Endothelial cell of umbilical vein (primary cell): ENCODE measurements at regions not wholly inside any gene's neighbourhood (a gene's known extent, or its start where the extent isn't known, plus 50 kb on each side); places are given as distances from the start of the nearest gene placed in this dataset.
"Not testable (repeated sequence)": the region's sequence is repeated elsewhere in the genome, so short reads cannot be mapped to it uniquely, and the experiment has no call there.

Experiments used
- BruUV-seq: library from RNA; stranded (reverse); fragments of 400-500 nt; replicated peaks from 2 replicates; lab custom pipeline; 2021; lab: Mats Ljungman, UMichigan
- CTCF ChIA-PET: fragments of 300-600, 350-600 bp; sonication (Branson Sonifier 250); formaldehyde crosslinking; loops from one replicate; lab custom pipeline; 2021; ENCODE audit warnings: antibody characterized with exemption, inconsistent platforms; lab: Charles Lee
- POLR2A ChIA-PET: fragments of 300-600, 350-600 bp; sonication (Branson Sonifier 250); formaldehyde crosslinking; loops from one replicate; lab custom pipeline; 2021; ENCODE audit warnings: antibody characterized with exemption, inconsistent platforms; lab: Charles Lee
- DNase-seq: peaks from one replicate; pipeline ENCODE4 v3.0.0-alpha.2; 2011; ENCODE audit warnings: low read depth, low spot score
- FAIRE-seq: peaks from 2 replicates; lab custom pipeline; 2011; peaks lifted over from hg19 to GRCh38; lab: Jason Lieb, UNC
- H2AFZ ChIP-seq: 2 replicates; pipeline ENCODE4 v1.6.0; 2012; ENCODE audit warnings: low read depth, low read length, control low read depth, inconsistent platforms
- H3K27ac ChIP-seq: 2 replicates; pipeline ENCODE4 v1.5.1; 2011; ENCODE audit warnings: low read depth, mild to moderate bottlenecking, control low read depth, low read length, moderate library complexity; ENCODE audit not compliant: insufficient read depth
- H3K27me3 ChIP-seq, 2 experiments: 2 replicates each; pipeline versions ENCODE4 v1.6.0 to v1.6.1; 2011; ENCODE audit warnings: low read length in 2 of 2, mixed read lengths in 1 of 2; ENCODE audit not compliant: control insufficient read depth in 2 of 2, insufficient read depth in 2 of 2
- H3K36me3 ChIP-seq, 2 experiments: 2 replicates in 1 of 2; 3 replicates in 1 of 2; pipeline ENCODE4 v1.5.1; 2011; ENCODE audit warnings: low read length in 2 of 2, mild to moderate bottlenecking in 1 of 2, moderate library complexity in 1 of 2; ENCODE audit not compliant: control insufficient read depth in 2 of 2, insufficient read depth in 2 of 2; ENCODE audit errors: extremely low read depth in 1 of 2
- H3K4me1 ChIP-seq: 3 replicates; pipeline ENCODE4 v1.5.1; 2011; ENCODE audit warnings: mild to moderate bottlenecking, low read length; ENCODE audit not compliant: control insufficient read depth, insufficient read depth; ENCODE audit errors: extremely low read depth
- H3K4me2 ChIP-seq: 2 replicates; pipeline ENCODE4 v1.6.1; 2011; ENCODE audit warnings: low read length, control low read depth, mixed read lengths; ENCODE audit not compliant: insufficient read depth
- H3K4me3 ChIP-seq, 3 experiments: fragments of 200-600 bp in 1 of 3; sonication (generic), shearing (Covaris generic) in 1 of 3; replicated peaks in 1 of 3; 2 replicates each; pipeline ENCODE4 v1.5.1; 2011 to 2016; ENCODE audit warnings: control low read depth in 3 of 3, low read length in 3 of 3, mild to moderate bottlenecking in 2 of 3, inconsistent platforms in 1 of 3, low read depth in 1 of 3, moderate library complexity in 1 of 3; ENCODE audit not compliant: insufficient read depth in 1 of 3
- H3K79me2 ChIP-seq: 2 replicates; pipeline ENCODE4 v1.6.0; 2012; ENCODE audit warnings: low read length, inconsistent platforms; ENCODE audit not compliant: control insufficient read depth, insufficient read depth
- H3K9ac ChIP-seq: replicated peaks from 2 replicates; pipeline ENCODE3; 2011; ENCODE audit warnings: low read length, control low read depth; ENCODE audit not compliant: insufficient read depth; ENCODE audit errors: extremely low read depth
- H3K9me1 ChIP-seq: replicated peaks from 3 replicates; pipeline ENCODE4 v1.6.0; 2011; ENCODE audit warnings: mild to moderate bottlenecking, low read length; ENCODE audit not compliant: control insufficient read depth, insufficient read depth; ENCODE audit errors: extremely low read depth
- H3K9me3 ChIP-seq: replicated peaks from 2 replicates; pipeline ENCODE4 v1.5.1; 2012; ENCODE audit warnings: low read length, inconsistent platforms; ENCODE audit not compliant: control insufficient read depth, insufficient read depth
- H4K20me1 ChIP-seq: replicated peaks from 2 replicates; pipeline ENCODE3; 2011; ENCODE audit warnings: mild to moderate bottlenecking, low read length; ENCODE audit not compliant: control insufficient read depth, insufficient read depth; ENCODE audit errors: extremely low read depth
- FOS ChIP-seq: IDR thresholded peaks from 2 replicates; pipeline ENCODE4 v1.6.1; 2011; ENCODE audit warnings: mild to moderate bottlenecking, low read length, moderate library complexity, borderline replicate concordance; ENCODE audit not compliant: insufficient read depth
- GATA2 ChIP-seq: IDR thresholded peaks from 2 replicates; pipeline ENCODE4 v1.7.0; 2011; ENCODE audit warnings: low read depth, mild to moderate bottlenecking, moderate library complexity, mixed read lengths, low read length; ENCODE audit not compliant: insufficient read length, insufficient read depth
- MAX ChIP-seq: IDR thresholded peaks from 2 replicates; pipeline ENCODE4 v1.6.1; 2011; ENCODE audit not compliant: insufficient read depth, insufficient read length
- MYC ChIP-seq: IDR thresholded peaks from one replicate; pipeline ENCODE4 v1.6.1; 2011; ENCODE audit warnings: mild to moderate bottlenecking, low read depth, low read length
- POLR2AphosphoS5 ChIP-seq: IDR thresholded peaks from 2 replicates; pipeline ENCODE4 v1.6.1; 2012; ENCODE audit warnings: low read depth, mild to moderate bottlenecking, control low read depth, low read length, moderate library complexity; ENCODE audit not compliant: insufficient read depth
- dilution Hi-C: fragments of 300-500 bp; cut with MboI; formaldehyde crosslinking; loops from one replicate; pipeline ENCODE4 v1.15.0; 2019; ENCODE audit warnings: low sequenced_read_pairs; ENCODE audit not compliant: extremely low pct_ligation_motif_present
- intact Hi-C: fragments of 100-400 bp; cut with micrococcal nuclease; formaldehyde crosslinking; loops from one replicate; pipeline ENCODE4 v1.10.0; 2022
- TF ChIP-seq, protein P1 (sequence below), 2 donors: IDR thresholded peaks; 1 replicate in 1 of 2; 2 replicates in 1 of 2; pipeline ENCODE4 v1.5.1; 2011; ENCODE audit warnings: low read length in 2 of 2, mild to moderate bottlenecking in 2 of 2, moderate library complexity in 2 of 2, control low read depth in 1 of 2, inconsistent platforms in 1 of 2, low read depth in 1 of 2; ENCODE audit not compliant: insufficient read depth in 1 of 2; ENCODE audit errors: extremely low read depth in 1 of 2

- ChIA-PET POLR2A (no interaction called here), CTCF (no interaction called here)
- Histone ChIP-seq H3K27me3 (no peaks in the 10 kb centered on the region), H3K27ac (no peak overlapping the region), H3K9me3 (no peaks in the 10 kb centered on the region), H3K9me1 (no peaks in the 10 kb centered on the region), H2AFZ (no peak overlapping the region), H4K20me1 (no peaks in the 10 kb centered on the region), H3K4me3 (no peak overlapping the region), H3K4me2 (no peak overlapping the region), H3K36me3 (no peaks in the 10 kb centered on the region), H3K9ac (no peak overlapping the region), H3K79me2 (no peaks in the 10 kb centered on the region), H3K4me1 (no peaks in the 10 kb centered on the region)
- FAIRE-seq = no peak
- DNase-seq = no peak
- BruUV-seq = no TSS peak
- TF ChIP-seq GATA2 = no peak
- no peak for TF ChIP-seq POLR2AphosphoS5
- no peak for TF ChIP-seq MYC
- no peak for TF ChIP-seq MAX
- TF ChIP-seq, protein P1, sequence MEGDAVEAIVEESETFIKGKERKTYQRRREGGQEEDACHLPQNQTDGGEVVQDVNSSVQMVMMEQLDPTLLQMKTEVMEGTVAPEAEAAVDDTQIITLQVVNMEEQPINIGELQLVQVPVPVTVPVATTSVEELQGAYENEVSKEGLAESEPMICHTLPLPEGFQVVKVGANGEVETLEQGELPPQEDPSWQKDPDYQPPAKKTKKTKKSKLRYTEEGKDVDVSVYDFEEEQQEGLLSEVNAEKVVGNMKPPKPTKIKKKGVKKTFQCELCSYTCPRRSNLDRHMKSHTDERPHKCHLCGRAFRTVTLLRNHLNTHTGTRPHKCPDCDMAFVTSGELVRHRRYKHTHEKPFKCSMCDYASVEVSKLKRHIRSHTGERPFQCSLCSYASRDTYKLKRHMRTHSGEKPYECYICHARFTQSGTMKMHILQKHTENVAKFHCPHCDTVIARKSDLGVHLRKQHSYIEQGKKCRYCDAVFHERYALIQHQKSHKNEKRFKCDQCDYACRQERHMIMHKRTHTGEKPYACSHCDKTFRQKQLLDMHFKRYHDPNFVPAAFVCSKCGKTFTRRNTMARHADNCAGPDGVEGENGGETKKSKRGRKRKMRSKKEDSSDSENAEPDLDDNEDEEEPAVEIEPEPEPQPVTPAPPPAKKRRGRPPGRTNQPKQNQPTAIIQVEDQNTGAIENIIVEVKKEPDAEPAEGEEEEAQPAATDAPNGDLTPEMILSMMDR (IDR thresholded peaks at IDR 0.05; ENCODE audit: extremely low read depth in 1 of 2, insufficient read depth in 1 of 2, low read depth in 1 of 2, low read length in 2 of 2) = no peak
- intact Hi-C loops (no loop called here), dilution Hi-C loops (no loop called here)
These were observed 960.2 kb downstream of the CNTNAP5 start for GRCh38 chr2:124985270-124985669.

DNA sequence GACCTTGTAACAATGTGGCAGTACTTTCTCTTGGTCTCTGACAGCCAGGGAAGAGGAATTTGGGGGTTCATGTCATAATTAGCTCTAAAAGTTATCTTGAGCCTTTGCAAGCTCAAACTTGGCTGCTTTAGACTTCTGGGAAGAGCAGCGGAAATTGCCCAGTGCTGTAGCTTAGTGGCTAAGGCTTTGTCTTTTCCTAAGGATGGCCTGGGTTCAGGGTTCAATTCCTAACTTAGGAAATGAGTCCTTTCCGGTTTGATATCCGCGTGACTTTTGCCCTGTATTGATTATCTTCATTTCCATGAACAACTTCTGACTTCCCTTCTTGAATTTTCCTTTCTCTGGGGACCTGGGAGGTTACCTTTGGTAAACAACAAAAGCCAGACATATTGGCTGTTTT, 961.0 kb downstream of the CNTNAP5 start:
- CTCF ChIA-PET = no interaction called here
- no peak overlapping the region for H3K4me3 ChIP-seq
- dilution Hi-C loops = no loop called here
- BruUV-seq = no TSS peak
- POLR2A ChIA-PET = no interaction called here
- no peak overlapping the region for H3K27ac ChIP-seq
- H3K4me2 ChIP-seq = no peak overlapping the region
- DNase-seq = no peak
- no peaks in the 10 kb centered on the region for H3K36me3 ChIP-seq
- no peaks in the 10 kb centered on the region for H3K9me1 ChIP-seq
- TF ChIP-seq FOS = no peak
- TF ChIP-seq MAX = no peak
- no peak for TF ChIP-seq POLR2AphosphoS5
- TF ChIP-seq MYC = no peak
- no peaks in the 10 kb centered on the region for H3K4me1 ChIP-seq
- peaks cover 3% of the 10 kb centered on the region for H3K9me3 ChIP-seq
- no peaks in the 10 kb centered on the region for H4K20me1 ChIP-seq
- H3K27me3 ChIP-seq = no peaks in the 10 kb centered on the region
- no peak overlapping the region for H2AFZ ChIP-seq
- no peak for FAIRE-seq
- intact Hi-C loops = no loop called here
- no peaks in the 10 kb centered on the region for H3K79me2 ChIP-seq
- H3K9ac ChIP-seq = no peak overlapping the region

- DNase-seq, H2AFZ ChIP-seq, POLR2A ChIA-PET, H3K9me3 ChIP-seq, BruUV-seq, dilution Hi-C loops, H3K4me3 ChIP-seq, H4K20me1 ChIP-seq, CTCF ChIA-PET, H3K36me3 ChIP-seq, FAIRE-seq, H3K9ac ChIP-seq, intact Hi-C loops, H3K79me2 ChIP-seq, H3K4me2 ChIP-seq, H3K9me1 ChIP-seq, H3K27ac ChIP-seq, H3K27me3 ChIP-seq, H3K4me1 ChIP-seq: not testable (repeated sequence)
These were observed 961.8 kb downstream of the CNTNAP5 start for GRCh38 chr2:124986870-124987269.
